Testis (tissue), 2 donors: ENCODE measurements at regions not wholly inside any gene's neighbourhood (a gene's known extent, or its start where the extent isn't known, plus 50 kb on each side); places are given as distances from the start of the nearest gene placed in this dataset.

Experiments used
- POLR2A ChIP-seq: fragments of 450-650 bp; IDR thresholded peaks from one replicate; pipeline ENCODE4 v1.6.1; 2017; ENCODE audit warnings: antibody characterized with exemption, mild to moderate bottlenecking, moderate library complexity
- TF ChIP-seq, protein P1 (sequence below), 3 experiments: fragments of 450-650 bp in 2 of 3; fragments of 200-600 bp in 1 of 3; sonication (generic) in 1 of 3; IDR thresholded peaks; one replicate each; pipeline ENCODE4 v1.5.1; 2016 to 2019; ENCODE audit warnings: antibody characterized with exemption in 3 of 3, mild to moderate bottlenecking in 2 of 3, moderate library complexity in 1 of 3

DNA sequence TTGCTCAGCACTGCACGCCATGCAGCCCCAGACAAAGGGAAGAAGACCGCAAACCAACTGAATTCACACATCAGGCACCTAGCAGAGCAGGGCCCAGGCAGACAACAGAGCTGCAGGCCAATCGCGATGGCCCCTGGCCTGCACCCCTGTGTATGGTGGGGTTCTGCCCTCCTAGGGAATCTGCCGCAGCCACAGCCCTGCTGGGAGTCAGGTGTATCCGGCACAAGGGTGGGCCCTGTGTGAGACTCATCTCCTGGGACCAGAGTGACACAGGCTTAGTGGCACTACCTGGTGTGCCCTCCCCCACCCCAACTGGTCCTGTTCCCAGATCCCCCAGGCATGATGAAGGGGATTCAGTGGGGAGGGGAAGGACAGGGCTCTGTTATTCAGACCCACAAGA lies 122.8 kb downstream of the ATPSCKMT start:
- TF ChIP-seq, protein P1, sequence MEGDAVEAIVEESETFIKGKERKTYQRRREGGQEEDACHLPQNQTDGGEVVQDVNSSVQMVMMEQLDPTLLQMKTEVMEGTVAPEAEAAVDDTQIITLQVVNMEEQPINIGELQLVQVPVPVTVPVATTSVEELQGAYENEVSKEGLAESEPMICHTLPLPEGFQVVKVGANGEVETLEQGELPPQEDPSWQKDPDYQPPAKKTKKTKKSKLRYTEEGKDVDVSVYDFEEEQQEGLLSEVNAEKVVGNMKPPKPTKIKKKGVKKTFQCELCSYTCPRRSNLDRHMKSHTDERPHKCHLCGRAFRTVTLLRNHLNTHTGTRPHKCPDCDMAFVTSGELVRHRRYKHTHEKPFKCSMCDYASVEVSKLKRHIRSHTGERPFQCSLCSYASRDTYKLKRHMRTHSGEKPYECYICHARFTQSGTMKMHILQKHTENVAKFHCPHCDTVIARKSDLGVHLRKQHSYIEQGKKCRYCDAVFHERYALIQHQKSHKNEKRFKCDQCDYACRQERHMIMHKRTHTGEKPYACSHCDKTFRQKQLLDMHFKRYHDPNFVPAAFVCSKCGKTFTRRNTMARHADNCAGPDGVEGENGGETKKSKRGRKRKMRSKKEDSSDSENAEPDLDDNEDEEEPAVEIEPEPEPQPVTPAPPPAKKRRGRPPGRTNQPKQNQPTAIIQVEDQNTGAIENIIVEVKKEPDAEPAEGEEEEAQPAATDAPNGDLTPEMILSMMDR (IDR thresholded peaks at IDR 0.05) = no peak
- TF ChIP-seq POLR2A = no peak
